Endothelial cell of umbilical vein (primary cell): ENCODE measurements at regions not wholly inside any gene's neighbourhood (a gene's known extent, or its start where the extent isn't known, plus 50 kb on each side); places are given as distances from the start of the nearest gene placed in this dataset.

Experiments
- BruUV-seq: library from RNA; stranded (reverse); fragments of 400-500 nt; replicated peaks from 2 replicates; lab custom pipeline; 2021; lab: Mats Ljungman, UMichigan
- CTCF ChIA-PET: fragments of 300-600, 350-600 bp; sonication (Branson Sonifier 250); formaldehyde crosslinking; loops from one replicate; lab custom pipeline; 2021; ENCODE audit warnings: antibody characterized with exemption, inconsistent platforms; lab: Charles Lee
- POLR2A ChIA-PET: fragments of 300-600, 350-600 bp; sonication (Branson Sonifier 250); formaldehyde crosslinking; loops from one replicate; lab custom pipeline; 2021; ENCODE audit warnings: antibody characterized with exemption, inconsistent platforms; lab: Charles Lee
- DNase-seq: peaks from one replicate; pipeline ENCODE4 v3.0.0-alpha.2; 2011; ENCODE audit warnings: low read depth, low spot score
- FAIRE-seq: peaks from 2 replicates; lab custom pipeline; 2011; peaks lifted over from hg19 to GRCh38; lab: Jason Lieb, UNC
- H2AFZ ChIP-seq: 2 replicates; pipeline ENCODE4 v1.6.0; 2012; ENCODE audit warnings: low read depth, low read length, control low read depth, inconsistent platforms
- H3K27ac ChIP-seq: 2 replicates; pipeline ENCODE4 v1.5.1; 2011; ENCODE audit warnings: low read depth, mild to moderate bottlenecking, control low read depth, low read length, moderate library complexity; ENCODE audit not compliant: insufficient read depth
- H3K27me3 ChIP-seq, 2 experiments: 2 replicates each; pipeline versions ENCODE4 v1.6.0 to v1.6.1; 2011; ENCODE audit warnings: low read length in 2 of 2, mixed read lengths in 1 of 2; ENCODE audit not compliant: control insufficient read depth in 2 of 2, insufficient read depth in 2 of 2
- H3K36me3 ChIP-seq, 2 experiments: 2 replicates in 1 of 2; 3 replicates in 1 of 2; pipeline ENCODE4 v1.5.1; 2011; ENCODE audit warnings: low read length in 2 of 2, mild to moderate bottlenecking in 1 of 2, moderate library complexity in 1 of 2; ENCODE audit not compliant: control insufficient read depth in 2 of 2, insufficient read depth in 2 of 2; ENCODE audit errors: extremely low read depth in 1 of 2
- H3K4me1 ChIP-seq: 3 replicates; pipeline ENCODE4 v1.5.1; 2011; ENCODE audit warnings: mild to moderate bottlenecking, low read length; ENCODE audit not compliant: control insufficient read depth, insufficient read depth; ENCODE audit errors: extremely low read depth
- H3K4me2 ChIP-seq: 2 replicates; pipeline ENCODE4 v1.6.1; 2011; ENCODE audit warnings: low read length, control low read depth, mixed read lengths; ENCODE audit not compliant: insufficient read depth
- H3K4me3 ChIP-seq, 3 experiments: fragments of 200-600 bp in 1 of 3; sonication (generic), shearing (Covaris generic) in 1 of 3; replicated peaks in 1 of 3; 2 replicates each; pipeline ENCODE4 v1.5.1; 2011 to 2016; ENCODE audit warnings: control low read depth in 3 of 3, low read length in 3 of 3, mild to moderate bottlenecking in 2 of 3, inconsistent platforms in 1 of 3, low read depth in 1 of 3, moderate library complexity in 1 of 3; ENCODE audit not compliant: insufficient read depth in 1 of 3
- H3K79me2 ChIP-seq: 2 replicates; pipeline ENCODE4 v1.6.0; 2012; ENCODE audit warnings: low read length, inconsistent platforms; ENCODE audit not compliant: control insufficient read depth, insufficient read depth
- H3K9ac ChIP-seq: replicated peaks from 2 replicates; pipeline ENCODE3; 2011; ENCODE audit warnings: low read length, control low read depth; ENCODE audit not compliant: insufficient read depth; ENCODE audit errors: extremely low read depth
- H3K9me1 ChIP-seq: replicated peaks from 3 replicates; pipeline ENCODE4 v1.6.0; 2011; ENCODE audit warnings: mild to moderate bottlenecking, low read length; ENCODE audit not compliant: control insufficient read depth, insufficient read depth; ENCODE audit errors: extremely low read depth
- H3K9me3 ChIP-seq: replicated peaks from 2 replicates; pipeline ENCODE4 v1.5.1; 2012; ENCODE audit warnings: low read length, inconsistent platforms; ENCODE audit not compliant: control insufficient read depth, insufficient read depth
- H4K20me1 ChIP-seq: replicated peaks from 2 replicates; pipeline ENCODE3; 2011; ENCODE audit warnings: mild to moderate bottlenecking, low read length; ENCODE audit not compliant: control insufficient read depth, insufficient read depth; ENCODE audit errors: extremely low read depth
- EZH2 ChIP-seq: IDR thresholded peaks from 2 replicates; pipeline ENCODE4 v1.6.1; 2012; ENCODE audit warnings: borderline replicate concordance, low read depth, mild to moderate bottlenecking, moderate library complexity, low read length, inconsistent platforms; ENCODE audit not compliant: severe bottlenecking
- FOS ChIP-seq: IDR thresholded peaks from 2 replicates; pipeline ENCODE4 v1.6.1; 2011; ENCODE audit warnings: mild to moderate bottlenecking, low read length, moderate library complexity, borderline replicate concordance; ENCODE audit not compliant: insufficient read depth
- GATA2 ChIP-seq: IDR thresholded peaks from 2 replicates; pipeline ENCODE4 v1.7.0; 2011; ENCODE audit warnings: low read depth, mild to moderate bottlenecking, moderate library complexity, mixed read lengths, low read length; ENCODE audit not compliant: insufficient read length, insufficient read depth
- JUN ChIP-seq: IDR thresholded peaks from 2 replicates; pipeline ENCODE4 v1.6.1; 2011; ENCODE audit warnings: borderline replicate concordance, low read depth; ENCODE audit not compliant: insufficient read length, insufficient read depth
- MYC ChIP-seq: IDR thresholded peaks from one replicate; pipeline ENCODE4 v1.6.1; 2011; ENCODE audit warnings: mild to moderate bottlenecking, low read depth, low read length
- POLR2A ChIP-seq: IDR thresholded peaks from 2 replicates; pipeline ENCODE4 v1.6.1; 2012; ENCODE audit warnings: low read depth, mild to moderate bottlenecking, control low read depth, low read length
- POLR2AphosphoS5 ChIP-seq: IDR thresholded peaks from 2 replicates; pipeline ENCODE4 v1.6.1; 2012; ENCODE audit warnings: low read depth, mild to moderate bottlenecking, control low read depth, low read length, moderate library complexity; ENCODE audit not compliant: insufficient read depth
- dilution Hi-C: fragments of 300-500 bp; cut with MboI; formaldehyde crosslinking; loops from one replicate; pipeline ENCODE4 v1.15.0; 2019; ENCODE audit warnings: low sequenced_read_pairs; ENCODE audit not compliant: extremely low pct_ligation_motif_present
- intact Hi-C: fragments of 100-400 bp; cut with micrococcal nuclease; formaldehyde crosslinking; loops from one replicate; pipeline ENCODE4 v1.10.0; 2022
- TF ChIP-seq, protein P1 (sequence below), 2 donors: IDR thresholded peaks; 1 replicate in 1 of 2; 2 replicates in 1 of 2; pipeline ENCODE4 v1.5.1; 2011; ENCODE audit warnings: low read length in 2 of 2, mild to moderate bottlenecking in 2 of 2, moderate library complexity in 2 of 2, control low read depth in 1 of 2, inconsistent platforms in 1 of 2, low read depth in 1 of 2; ENCODE audit not compliant: insufficient read depth in 1 of 2; ENCODE audit errors: extremely low read depth in 1 of 2
- TF ChIP-seq, protein P2 (sequence below): IDR thresholded peaks from 2 replicates; pipeline ENCODE4 v1.6.1; 2011; ENCODE audit not compliant: insufficient read depth, insufficient read length

DNA sequence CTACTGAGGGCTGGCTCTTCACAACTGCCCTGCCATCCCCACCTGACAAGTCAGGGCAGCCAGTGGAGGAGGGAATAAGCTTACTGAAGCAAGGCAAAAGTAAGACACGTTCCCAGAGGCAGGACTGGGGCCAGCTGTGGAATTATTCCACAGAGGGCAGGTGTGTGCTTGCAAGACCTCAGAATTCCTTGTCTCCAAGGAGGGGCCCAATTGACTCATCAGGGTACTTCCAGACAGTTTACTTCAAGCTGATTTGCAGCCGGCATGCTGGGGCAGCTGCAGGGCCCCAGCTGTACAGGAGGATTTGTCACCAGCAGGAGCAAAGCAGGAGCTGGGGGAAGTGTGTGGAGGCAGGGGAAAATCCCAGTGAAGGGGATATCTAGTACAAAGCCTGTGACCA lies 167.5 kb upstream of the CAMK1G start:
- H4K20me1 ChIP-seq = no peaks in the 10 kb centered on the region
- H2AFZ ChIP-seq = no peak overlapping the region
- no peaks in the 10 kb centered on the region for H3K9me3 ChIP-seq
- H3K27ac ChIP-seq = no peak overlapping the region
- CTCF ChIA-PET = interaction anchor here (0.6 kb wide), 1 partner anchor 1035 kb away, joined by 3 read pairs; no protein-coding TSS in a partner anchor
- H3K4me1 ChIP-seq = no peaks in the 10 kb centered on the region
- no peak overlapping the region for H3K4me2 ChIP-seq
- dilution Hi-C loops = no loop called here
- no peak overlapping the region for H3K4me3 ChIP-seq
- no peak overlapping the region for H3K9ac ChIP-seq
- no TSS peak for BruUV-seq
- no peaks in the 10 kb centered on the region for H3K79me2 ChIP-seq
- TF ChIP-seq, protein P1, sequence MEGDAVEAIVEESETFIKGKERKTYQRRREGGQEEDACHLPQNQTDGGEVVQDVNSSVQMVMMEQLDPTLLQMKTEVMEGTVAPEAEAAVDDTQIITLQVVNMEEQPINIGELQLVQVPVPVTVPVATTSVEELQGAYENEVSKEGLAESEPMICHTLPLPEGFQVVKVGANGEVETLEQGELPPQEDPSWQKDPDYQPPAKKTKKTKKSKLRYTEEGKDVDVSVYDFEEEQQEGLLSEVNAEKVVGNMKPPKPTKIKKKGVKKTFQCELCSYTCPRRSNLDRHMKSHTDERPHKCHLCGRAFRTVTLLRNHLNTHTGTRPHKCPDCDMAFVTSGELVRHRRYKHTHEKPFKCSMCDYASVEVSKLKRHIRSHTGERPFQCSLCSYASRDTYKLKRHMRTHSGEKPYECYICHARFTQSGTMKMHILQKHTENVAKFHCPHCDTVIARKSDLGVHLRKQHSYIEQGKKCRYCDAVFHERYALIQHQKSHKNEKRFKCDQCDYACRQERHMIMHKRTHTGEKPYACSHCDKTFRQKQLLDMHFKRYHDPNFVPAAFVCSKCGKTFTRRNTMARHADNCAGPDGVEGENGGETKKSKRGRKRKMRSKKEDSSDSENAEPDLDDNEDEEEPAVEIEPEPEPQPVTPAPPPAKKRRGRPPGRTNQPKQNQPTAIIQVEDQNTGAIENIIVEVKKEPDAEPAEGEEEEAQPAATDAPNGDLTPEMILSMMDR (IDR thresholded peaks at IDR 0.05; ENCODE audit: extremely low read depth in 1 of 2, insufficient read depth in 1 of 2, low read depth in 1 of 2, low read length in 2 of 2) = no peak
- no peak for TF ChIP-seq FOS
- TF ChIP-seq MYC = no peak
- TF ChIP-seq, protein P2, sequence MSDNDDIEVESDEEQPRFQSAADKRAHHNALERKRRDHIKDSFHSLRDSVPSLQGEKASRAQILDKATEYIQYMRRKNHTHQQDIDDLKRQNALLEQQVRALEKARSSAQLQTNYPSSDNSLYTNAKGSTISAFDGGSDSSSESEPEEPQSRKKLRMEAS = no peak
- no peak for TF ChIP-seq POLR2A
- TF ChIP-seq EZH2 = no peak
- TF ChIP-seq GATA2 = no peak
- no peak for TF ChIP-seq POLR2AphosphoS5
- TF ChIP-seq JUN = no peak
- DNase-seq (no peak), FAIRE-seq (no peak)
- intact Hi-C loops = no loop called here
- POLR2A ChIA-PET = no interaction called here
- H3K9me1 ChIP-seq = no peaks in the 10 kb centered on the region
- no peaks in the 10 kb centered on the region for H3K27me3 ChIP-seq
- no peaks in the 10 kb centered on the region for H3K36me3 ChIP-seq
